Transverse colon (tissue), 4 donors: ENCODE measurements at regions not wholly inside any gene's neighbourhood (a gene's known extent, or its start where the extent isn't known, plus 50 kb on each side); places are given as distances from the start of the nearest gene placed in this dataset.

Experiments used
- DNase-seq: peaks from one replicate; pipeline ENCODE4 v3.0.0-alpha.2; 2019
- H3K27ac ChIP-seq, 4 donors: fragments of 200-600 bp; sonication (generic); 2 replicates each; pipeline ENCODE4 v1.5.1; 2016 to 2018; ENCODE audit warnings: inconsistent platforms in 4 of 4
- H3K27me3 ChIP-seq: fragments of 200-600 bp; sonication (generic); 2 replicates; pipeline ENCODE4 v1.5.1; 2017; ENCODE audit warnings: inconsistent platforms
- H3K36me3 ChIP-seq, 4 donors: fragments of 200-600 bp; sonication (generic); 2 replicates each; pipeline ENCODE4 v1.5.1; 2017 to 2019; ENCODE audit warnings: inconsistent platforms in 4 of 4
- H3K4me1 ChIP-seq, 4 donors: fragments of 200-600 bp; sonication (generic); 2 replicates each; pipeline ENCODE4 v1.5.1; 2017 to 2020; ENCODE audit warnings: inconsistent platforms in 4 of 4
- H3K4me3 ChIP-seq, 4 donors: fragments of 200-600 bp; sonication (generic); 1 replicate in 1 of 4; 2 replicates in 3 of 4; pipeline versions ENCODE4 v1.5.1 to v1.6.1; 2017 to 2019; ENCODE audit warnings: inconsistent platforms in 4 of 4
- H3K9me3 ChIP-seq, 2 donors: fragments of 200-600 bp; sonication (generic); 2 replicates each; pipeline ENCODE4 v1.5.1; 2017 to 2019; ENCODE audit warnings: inconsistent platforms in 2 of 2
- CTCF ChIP-seq, 5 experiments: fragments of 200-600 bp in 3 of 5; fragments of 450-650 bp in 2 of 5; sonication (generic) in 3 of 5; IDR thresholded peaks; 1 replicate in 2 of 5; 2 replicates in 3 of 5; pipeline ENCODE4 v1.5.1; 2016 to 2017; ENCODE audit warnings: antibody characterized with exemption in 5 of 5, inconsistent platforms in 3 of 5, mild to moderate bottlenecking in 2 of 5, moderate library complexity in 1 of 5
- EP300 ChIP-seq: sonication (generic); formaldehyde crosslinking; IDR thresholded peaks from one replicate; pipeline ENCODE4 v1.6.1; 2017; ENCODE audit warnings: antibody characterized with exemption, low read depth
- POLR2A ChIP-seq: fragments of 450-650 bp; IDR thresholded peaks from one replicate; pipeline ENCODE4 v1.6.1; 2016; ENCODE audit warnings: antibody characterized with exemption, mild to moderate bottlenecking, moderate library complexity
- POLR2AphosphoS5 ChIP-seq, 3 donors: sonication (generic); formaldehyde crosslinking; IDR thresholded peaks; one replicate each; pipeline ENCODE4 v1.6.1; 2016; ENCODE audit warnings: antibody characterized with exemption in 3 of 3
- WGBS, 2 donors: methylation state at CpG; one replicate each; pipeline ENCODE4 v1.1.5; 2018; ENCODE audit warnings: low coverage in 1 of 2; 5-methylcytosine and 5-hydroxymethylcytosine counted together
- in situ Hi-C, 4 donors: fragments of 200-750 bp; cut with MboI; loops; one replicate each; pipeline versions ENCODE4 v1.15.0 to v1.15.1; 2017; ENCODE audit warnings: low sequenced_read_pairs in 3 of 4, low pct_ligation_motif_present in 1 of 4, low pct_unique_long_range_greater_than_20kb in 1 of 4
- intact Hi-C: fragments of 100-400 bp; cut with DNase I; formaldehyde crosslinking; loops from one replicate; pipeline ENCODE4 v1.15.1; 2023; ENCODE audit warnings: low total_unique reads

- WGBS, 2 donors: 47 to 56% methylated on average over 2 of the region's 2 CpGs
- H3K4me3 ChIP-seq: no peak overlapping the region
- H3K27ac ChIP-seq: no peak overlapping the region
- H3K36me3 ChIP-seq: no peaks in the 10 kb centered on the region
- no peaks in the 10 kb centered on the region for H3K4me1 ChIP-seq
- H3K9me3 ChIP-seq: no peaks in the 10 kb centered on the region
- intact Hi-C loops: no loop called here
- DNase-seq: no peak
- TF ChIP-seq EP300: no peak
- no peak for TF ChIP-seq POLR2AphosphoS5 (IDR thresholded peaks at IDR 0.05)
- TF ChIP-seq POLR2A: no peak
- TF ChIP-seq CTCF (IDR thresholded peaks at IDR 0.05): no peak
- in situ Hi-C loops: no loop called here
- H3K27me3 ChIP-seq: no peaks in the 10 kb centered on the region
Observed at GRCh38 chr3:82802501-82802900, 1041.1 kb upstream of the GBE1 start.

GRCh38 chr3:82800248-82800647, 1038.8 kb upstream of the GBE1 start:
- in situ Hi-C loops: no loop called here
- TF ChIP-seq EP300 (no peak), CTCF (IDR thresholded peaks at IDR 0.05) (no peak)
- Histone ChIP-seq H3K27me3 (no peaks in the 10 kb centered on the region), H3K4me1 (no peaks in the 10 kb centered on the region), H3K9me3 (no peaks in the 10 kb centered on the region), H3K4me3 (no peak overlapping the region), H3K36me3 (no peaks in the 10 kb centered on the region), H3K27ac (no peak overlapping the region)
- DNase-seq: no peak
- intact Hi-C loops: no loop called here

- H3K36me3 ChIP-seq: no peaks in the 10 kb centered on the region
- TF ChIP-seq EP300: no peak
- no peak for TF ChIP-seq POLR2A
- no peak for TF ChIP-seq CTCF (IDR thresholded peaks at IDR 0.05)
- no peaks in the 10 kb centered on the region for H3K4me1 ChIP-seq
- H3K27me3 ChIP-seq: no peaks in the 10 kb centered on the region
- intact Hi-C loops (no loop called here), in situ Hi-C loops (no loop called here)
- no peak overlapping the region for H3K27ac ChIP-seq
- H3K4me3 ChIP-seq: no peak overlapping the region
- DNase-seq: no peak
- no peaks in the 10 kb centered on the region for H3K9me3 ChIP-seq
- 91% methylated on average over 1 of the region's 1 CpG; no CpG with 5 or more reads in 1 of the 2 donors for WGBS, 2 donors
Observed at GRCh38 chr3:82796765-82797164, 1035.3 kb upstream of the GBE1 start.

- DNase-seq: no peak
- 88% methylated on average over 11 of the region's 11 CpGs; no CpG with 5 or more reads in 1 of the 2 donors for WGBS, 2 donors
- no peak overlapping the region for H3K4me3 ChIP-seq
- no peaks in the 10 kb centered on the region for H3K9me3 ChIP-seq
- TF ChIP-seq POLR2AphosphoS5 (IDR thresholded peaks at IDR 0.05): no peak
- no peak for TF ChIP-seq POLR2A
- TF ChIP-seq EP300: no peak
- TF ChIP-seq CTCF (IDR thresholded peaks at IDR 0.05): no peak
- no peaks in the 10 kb centered on the region for H3K4me1 ChIP-seq
- no peaks in the 10 kb centered on the region for H3K36me3 ChIP-seq
- H3K27me3 ChIP-seq: no peaks in the 10 kb centered on the region
- intact Hi-C loops: no loop called here
- in situ Hi-C loops: no loop called here
- no peak overlapping the region for H3K27ac ChIP-seq
Observed at GRCh38 chr3:82791241-82791640, 1029.8 kb upstream of the GBE1 start.
